ENCODE measurements at regions not wholly inside any gene's neighbourhood (a gene's known extent, or its start where the extent isn't known, plus 50 kb on each side); places are given as distances from the start of the nearest gene placed in this dataset.
A peak's percentile ranks its signal among the peaks of the same experiment; 100 is the strongest.

DNA sequence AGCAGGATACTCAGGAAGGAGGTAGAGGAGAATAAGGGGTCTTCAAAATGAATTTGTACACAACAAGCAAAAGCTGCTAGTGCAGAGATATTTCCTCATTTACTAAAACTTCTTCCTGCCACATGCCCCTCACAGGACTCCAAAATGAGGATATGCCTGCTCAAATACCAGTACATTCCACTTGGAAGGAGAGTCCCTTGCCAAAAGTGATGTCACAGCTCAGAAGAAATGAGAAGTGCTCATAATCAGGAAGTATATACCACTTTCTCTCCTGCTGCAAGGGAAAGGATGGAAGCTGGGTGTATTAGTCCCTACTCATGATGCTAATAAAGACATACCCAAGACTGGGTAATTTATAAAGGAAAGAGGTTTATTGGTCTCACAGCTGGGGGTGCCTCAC lies 87.7 kb upstream of the FSHR start:
- DNase-seq, result no peak

DNA sequence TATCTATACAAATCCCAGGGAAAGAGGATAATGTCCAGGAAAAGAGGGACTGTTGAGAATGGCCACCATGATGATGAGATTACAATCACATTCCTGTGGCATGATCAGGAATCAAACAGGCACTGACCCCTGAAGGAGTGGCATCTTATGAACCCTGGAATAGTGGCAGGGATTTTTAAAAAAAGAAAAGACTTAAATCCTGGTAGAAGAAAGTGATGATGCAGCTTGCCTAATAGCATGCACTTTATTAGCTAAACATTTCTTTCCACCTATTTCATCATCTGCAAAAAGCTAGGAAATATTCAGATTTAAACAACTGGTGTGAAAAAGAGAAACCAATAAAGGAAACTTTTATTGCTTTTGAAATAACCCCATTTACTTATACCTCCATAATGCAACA lies 87.2 kb upstream of the FSHR start:
- no peak for DNase-seq

DNA sequence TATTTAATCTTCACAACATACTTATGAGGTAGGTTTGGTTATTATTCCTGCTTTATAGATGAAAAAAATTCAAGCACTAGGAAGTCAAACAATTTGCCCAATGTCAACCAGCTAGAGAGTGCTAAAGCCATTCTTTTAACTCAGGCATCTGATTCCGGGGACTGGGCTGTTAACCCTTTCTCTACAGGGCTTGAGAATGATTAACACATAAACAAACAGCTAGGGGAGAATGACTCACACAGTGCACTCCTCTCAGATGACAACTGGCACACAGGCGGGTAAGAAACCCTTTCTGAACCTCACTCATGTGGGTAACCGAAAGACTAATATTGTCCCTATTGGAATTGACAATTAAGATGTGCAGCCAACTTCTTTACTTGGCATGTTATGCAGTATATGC lies 86.3 kb upstream of the FSHR start:
- DNase-seq, result no peak

DNA sequence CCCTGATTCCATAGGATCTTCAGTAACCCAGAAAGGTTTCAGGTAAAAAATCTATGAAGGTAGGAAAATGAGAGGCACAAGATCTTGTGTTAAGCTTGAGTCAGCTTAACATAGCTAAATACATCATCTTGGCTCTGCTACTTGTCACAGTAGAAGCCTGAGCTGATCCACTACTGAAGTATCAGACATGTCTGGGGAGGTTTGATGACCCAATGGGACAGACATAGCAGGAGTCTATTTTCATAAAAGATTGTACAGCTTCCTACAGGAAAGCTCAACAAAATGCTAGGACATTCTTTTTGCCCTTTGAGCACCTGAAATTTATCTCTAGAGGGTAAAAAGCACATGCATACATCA lies 84.3 kb upstream of the FSHR start:
- DNase-seq, result no peak

DNA sequence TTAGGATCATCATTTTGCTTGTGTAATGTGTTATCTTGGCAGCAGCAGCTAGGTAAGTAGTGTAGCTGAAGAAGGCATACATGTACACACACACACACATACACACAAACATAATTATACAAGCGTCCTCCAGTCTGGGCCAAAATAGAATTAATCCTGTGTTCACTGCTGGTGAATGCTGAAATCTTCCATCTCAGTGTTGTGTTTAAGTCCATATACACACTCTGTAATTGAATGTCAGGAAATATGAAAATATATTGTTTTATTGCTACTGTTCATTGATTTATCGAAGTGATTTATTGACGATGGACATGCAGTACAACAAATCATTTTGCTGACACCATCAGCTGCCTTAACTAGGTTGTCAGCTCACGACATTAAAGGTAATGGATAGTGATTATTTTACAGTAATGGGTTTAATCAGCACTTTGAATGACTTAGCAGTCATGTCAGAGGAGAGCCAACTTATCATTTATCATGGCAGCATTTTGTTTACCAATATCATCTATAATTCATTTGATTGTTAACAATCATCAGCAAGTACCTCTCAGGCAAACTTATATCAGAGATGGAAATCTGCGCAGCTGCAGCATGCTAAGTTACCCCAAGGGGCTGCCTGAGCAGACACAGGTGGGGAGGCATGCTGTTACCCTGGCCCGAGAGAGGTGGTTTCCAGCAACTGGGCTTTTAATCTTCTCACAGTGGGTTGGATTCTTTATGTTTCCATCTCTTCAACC lies 83.7 kb upstream of the FSHR start:
- no peak for DNase-seq

DNA sequence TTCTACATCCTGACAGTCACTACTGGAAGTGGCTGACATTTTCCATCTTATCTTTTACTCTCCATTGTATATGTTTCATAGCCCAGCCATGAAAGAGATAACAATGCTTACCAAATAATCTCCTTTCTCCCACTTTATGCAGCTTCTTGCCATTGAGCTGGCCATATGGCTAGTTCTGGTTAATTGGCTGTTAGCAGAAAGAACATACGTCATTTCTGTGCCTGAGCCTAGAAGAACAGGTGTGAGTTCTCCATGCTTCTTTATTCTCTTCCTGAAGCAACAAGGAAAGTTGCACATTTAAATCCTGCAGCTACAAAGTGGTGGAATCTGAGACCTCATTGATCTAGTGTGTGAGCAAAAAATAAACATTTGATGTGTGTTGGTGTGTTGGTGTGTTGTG lies 82.0 kb upstream of the FSHR start:
- no peak for DNase-seq

DNA sequence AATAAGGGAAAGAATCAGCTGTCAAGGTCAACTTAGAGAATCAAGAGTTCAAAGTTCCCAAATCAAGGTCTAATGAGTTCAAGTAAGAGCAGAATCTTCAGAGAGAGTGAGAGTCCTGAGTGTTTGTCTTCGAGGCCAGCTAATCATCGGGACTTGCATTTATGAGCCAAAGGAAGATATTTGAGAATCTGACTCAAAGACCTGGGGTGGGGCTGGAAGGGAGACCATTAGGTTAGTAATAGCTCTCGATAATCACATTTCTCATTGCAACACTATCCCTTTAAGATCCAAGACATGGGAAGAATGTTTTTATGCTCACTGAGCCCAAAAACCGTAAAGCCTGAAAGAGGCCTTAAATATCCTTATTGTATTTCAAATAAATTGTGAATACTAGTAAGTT lies 72.0 kb upstream of the FSHR start:
- DNase-seq, result no peak

DNA sequence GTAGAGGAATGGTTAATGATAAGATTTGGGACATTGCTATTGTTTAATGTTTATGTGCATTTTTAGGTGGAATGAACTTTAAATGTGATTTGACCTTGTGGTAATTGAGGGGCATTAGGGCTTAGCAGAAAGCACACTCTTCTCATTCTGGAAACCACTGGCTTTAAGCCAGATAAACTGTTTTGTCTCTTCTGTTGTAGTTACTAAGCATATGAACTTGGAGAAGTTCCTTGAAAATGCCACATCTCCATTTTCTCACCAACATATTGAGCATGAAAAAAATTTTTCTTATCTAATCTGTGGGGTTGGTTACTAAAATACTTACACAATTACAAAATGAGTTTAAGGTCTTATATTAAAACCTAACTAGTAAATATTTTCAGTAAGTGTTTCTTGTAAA lies 70.8 kb upstream of the FSHR start:
- no peak for DNase-seq

DNA sequence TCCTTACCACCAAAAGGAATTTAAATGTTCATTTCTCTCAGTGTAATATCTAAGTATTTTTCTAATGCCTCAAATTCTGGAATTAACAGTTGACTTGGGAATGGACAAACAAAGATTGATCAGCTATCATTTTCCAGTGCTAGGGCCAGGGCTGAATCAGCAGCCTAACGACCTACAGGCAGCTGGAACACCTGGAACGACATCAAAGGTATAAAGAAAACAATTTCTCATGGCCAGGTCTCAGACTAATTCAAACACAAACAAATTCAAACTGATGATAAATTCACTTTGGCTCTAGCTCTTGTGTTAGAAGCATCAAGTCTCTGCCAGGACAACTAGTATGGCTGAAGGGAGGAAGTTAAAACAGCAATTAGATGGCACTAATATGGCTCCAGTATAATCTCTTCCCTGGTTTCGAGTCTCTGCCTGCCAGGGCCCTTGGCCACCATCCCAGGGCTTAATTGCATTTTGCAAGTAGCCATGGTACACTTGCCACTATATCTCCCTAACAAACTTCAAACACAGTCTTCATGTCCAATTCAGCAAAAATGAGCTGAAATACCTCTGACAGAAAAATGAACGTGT lies 70.2 kb upstream of the FSHR start:
- no peak for DNase-seq

DNA sequence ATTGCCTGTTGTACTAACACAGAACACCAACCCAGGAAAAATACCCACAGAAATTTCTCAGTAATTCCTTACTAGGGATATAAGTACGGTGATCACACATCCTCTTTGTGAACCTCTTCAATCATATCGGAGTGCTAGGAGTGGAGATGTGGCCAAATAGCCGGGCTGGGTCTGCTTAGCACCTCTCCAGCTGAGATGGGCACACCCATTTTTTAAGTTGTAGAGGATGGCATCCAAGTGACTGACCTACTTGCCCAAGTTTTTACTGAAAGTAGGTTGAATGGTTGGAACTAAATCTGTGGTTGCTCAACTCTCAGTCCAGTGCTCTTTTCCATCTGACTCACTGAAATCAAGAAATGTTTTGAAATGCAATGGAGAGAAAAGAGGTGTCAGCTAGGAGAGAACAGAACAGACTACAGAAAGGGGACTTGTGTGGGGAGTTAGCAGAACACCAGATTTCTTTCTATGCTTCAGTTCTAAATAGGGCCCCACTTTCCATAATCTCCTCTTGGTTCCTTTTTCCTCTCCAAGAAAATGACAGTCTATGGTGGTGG lies 68.7 kb upstream of the FSHR start:
- DNase-seq, result no peak

DNA sequence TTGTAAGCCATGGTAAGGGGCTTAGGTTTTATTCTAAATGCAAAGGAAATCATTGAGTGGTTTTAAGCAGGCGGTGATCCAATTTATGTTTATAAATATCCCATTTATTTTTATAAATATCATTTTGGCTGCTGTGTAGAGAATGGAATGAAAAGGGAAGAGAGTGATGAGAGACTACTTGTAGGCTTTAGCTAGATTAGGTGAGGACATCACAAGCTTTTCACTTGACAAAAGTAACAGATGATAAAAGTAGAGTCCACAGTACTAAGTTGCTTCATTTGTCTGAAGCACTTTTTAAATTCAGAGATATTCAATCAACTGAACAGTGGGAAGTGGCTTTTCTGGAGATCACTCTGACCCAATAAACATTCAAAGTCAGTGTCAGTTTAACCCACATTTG lies 65.4 kb upstream of the FSHR start:
- DNase-seq, result no peak

DNA sequence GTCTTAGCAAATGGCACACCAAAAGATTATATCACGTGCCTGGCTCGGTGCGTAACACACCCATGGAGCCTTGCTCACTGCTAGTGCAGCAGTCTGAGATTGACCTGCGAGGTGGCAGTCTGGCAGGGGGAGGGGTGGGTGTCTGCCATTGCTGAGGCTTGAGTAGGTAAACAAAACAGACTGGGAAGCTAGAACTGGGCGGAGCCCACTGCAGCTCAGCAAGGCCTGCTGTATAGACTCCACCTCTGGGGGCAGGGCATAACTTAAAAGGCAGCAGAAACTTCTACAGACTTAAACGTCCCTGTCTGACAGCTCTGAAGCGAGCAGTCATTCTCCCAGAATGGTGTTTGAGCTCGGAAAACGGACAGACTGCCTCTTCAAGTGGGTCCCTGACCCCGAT lies 55.9 kb upstream of the FSHR start:
- peak; percentile 17 for DNase-seq

DNA sequence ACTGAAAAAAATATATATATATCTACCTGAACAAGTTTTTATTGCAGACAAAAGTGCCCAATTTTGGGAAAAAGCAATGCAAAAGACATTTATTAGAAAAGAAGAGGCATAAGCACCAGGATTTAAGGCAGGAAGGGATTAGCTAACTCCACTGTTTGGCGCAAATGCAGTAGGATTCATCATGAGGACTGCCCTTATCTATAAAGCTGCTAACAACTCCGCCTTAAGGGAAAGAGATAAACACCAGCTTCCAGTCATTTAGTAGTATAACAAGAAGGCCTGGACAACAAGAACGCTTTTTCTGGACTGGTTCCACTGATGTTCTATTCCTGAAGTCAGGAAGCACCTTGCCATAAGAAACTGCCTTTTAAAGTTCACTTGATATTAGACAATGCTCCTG lies 52.9 kb upstream of the FSHR start:
- DNase-seq, result no peak
